ENCODE measurements at regions not wholly inside any gene's neighbourhood (a gene's known extent, or its start where the extent isn't known, plus 50 kb on each side); places are given as distances from the start of the nearest gene placed in this dataset.
"Not testable (repeated sequence)": the region's sequence is repeated elsewhere in the genome, so short reads cannot be mapped to it uniquely, and the experiment has no call there.

DNA sequence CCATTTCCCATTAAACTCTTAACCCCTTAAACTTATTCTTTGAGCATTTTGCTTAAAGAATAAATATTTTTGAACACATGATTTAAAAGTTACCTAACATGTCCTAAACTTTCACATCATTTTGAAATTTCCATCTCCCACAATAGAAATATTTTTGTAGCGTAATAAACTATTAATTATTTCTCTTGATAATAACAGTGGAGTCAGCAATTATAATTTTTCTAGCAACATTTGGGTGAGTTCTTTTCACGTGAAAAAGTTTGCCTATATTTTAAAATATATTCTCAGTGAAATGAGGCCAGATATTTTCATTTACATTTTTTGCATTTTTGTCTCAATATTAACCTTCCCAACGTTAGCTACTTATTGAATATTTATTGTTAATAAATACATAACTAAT is 320.4 kb upstream of the CRIM1 start:
- DNase-seq = no peak

DNA sequence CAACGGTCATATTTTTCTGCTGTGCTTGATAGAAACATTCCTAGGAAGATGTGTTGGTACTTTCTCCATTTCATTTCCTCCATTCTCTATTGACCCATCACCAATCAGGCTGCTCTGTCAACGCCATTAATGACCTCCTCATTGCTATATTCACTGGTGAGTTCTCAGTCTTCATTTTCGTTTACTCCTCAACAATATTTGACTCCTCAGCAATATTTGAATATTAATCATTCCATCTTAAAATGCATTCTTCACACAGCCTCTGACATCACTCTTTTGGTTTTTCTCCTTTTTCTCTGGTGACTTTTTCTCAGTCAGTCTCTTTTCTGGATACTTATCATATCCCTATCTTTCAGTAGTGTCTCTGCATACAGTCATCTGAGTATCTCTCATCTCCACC is 323.5 kb upstream of the CRIM1 start:
- no peak for DNase-seq

GRCh38 chr2:36031471-36031870 is 324.1 kb upstream of the CRIM1 start:
- no peak for DNase-seq

DNA sequence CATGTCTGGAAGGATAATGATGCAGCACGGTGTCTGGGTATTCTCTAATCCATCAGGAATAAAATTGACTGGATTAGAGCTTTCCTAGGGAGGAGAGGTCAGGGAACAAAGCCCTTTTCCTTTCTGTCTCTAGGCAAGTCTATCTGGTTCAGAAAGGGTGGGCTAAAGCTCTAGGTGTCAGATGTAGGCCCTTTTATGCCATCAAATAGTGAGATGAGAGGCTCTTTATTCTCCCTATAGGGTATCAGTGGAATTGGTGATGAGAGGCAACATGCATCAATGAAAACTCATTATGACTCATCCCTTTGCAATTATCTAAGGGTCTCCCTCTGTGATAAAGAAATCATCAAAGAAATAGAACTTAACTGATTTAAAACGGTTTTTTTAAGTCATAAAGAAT is 328.0 kb upstream of the CRIM1 start:
- DNase-seq = no peak

DNA sequence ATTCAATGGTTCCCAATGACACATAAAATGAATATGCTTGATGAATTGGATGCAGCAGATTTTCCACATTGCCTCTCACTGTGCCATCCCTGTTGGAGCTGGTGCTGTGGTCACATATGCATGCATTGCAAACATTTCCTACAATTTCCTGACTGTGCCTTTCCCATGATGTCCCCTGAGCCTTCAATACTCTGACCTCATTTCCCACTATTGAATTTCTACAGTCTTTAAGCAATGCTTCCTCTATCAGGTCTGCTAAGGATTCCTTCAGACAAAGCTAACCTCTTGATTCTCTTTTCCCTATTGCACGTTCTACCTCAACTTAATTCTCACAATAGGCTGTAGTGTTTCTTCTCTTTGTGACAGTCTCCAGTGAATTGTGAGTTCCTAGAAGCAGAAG is 342.5 kb upstream of the CRIM1 start:
- no peak for DNase-seq

- no peak for DNase-seq
Measured at GRCh38 chr2:36006444-36006843, 349.1 kb upstream of the CRIM1 start.

DNA sequence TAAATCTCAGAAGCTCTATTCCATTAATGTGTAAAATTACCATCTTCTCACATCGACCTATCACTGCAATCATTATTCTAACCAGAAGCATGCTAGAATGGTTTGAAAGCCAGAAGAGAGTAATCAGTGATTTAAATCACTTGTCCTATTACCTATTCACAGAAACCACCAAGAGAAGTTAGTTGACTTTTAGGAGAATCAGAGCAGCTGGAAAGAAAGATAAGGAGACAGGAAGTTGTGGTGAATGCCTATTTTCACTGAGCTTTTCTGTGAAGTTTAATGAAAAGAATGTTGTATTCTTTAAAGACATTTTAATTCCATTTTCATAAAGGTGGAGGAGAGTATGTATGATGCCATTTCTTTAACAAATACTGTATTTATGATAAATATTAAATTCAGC is 352.6 kb upstream of the CRIM1 start:
- DNase-seq = no peak

- DNase-seq = no peak
Measured at GRCh38 chr2:35997488-35997887, 358.1 kb upstream of the CRIM1 start.

DNA sequence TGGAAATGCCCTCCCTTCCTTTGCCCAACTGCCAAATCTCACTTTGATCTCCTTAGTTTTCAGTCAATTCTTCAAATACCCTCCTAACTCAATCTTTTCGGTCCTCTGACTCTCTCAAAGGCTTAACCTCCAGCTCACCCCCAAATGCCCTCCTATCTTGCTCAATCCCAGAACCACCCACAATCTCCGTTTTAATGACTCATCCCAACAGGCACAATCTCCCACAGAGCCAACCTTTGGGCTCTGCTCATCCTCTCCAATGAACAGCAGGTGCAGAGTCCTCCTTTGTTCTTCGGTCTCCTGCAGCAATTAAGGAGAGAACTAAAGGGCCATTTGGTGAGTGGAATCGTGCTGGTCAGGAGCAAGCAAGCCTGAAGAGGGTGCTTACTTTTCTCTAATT is 366.1 kb upstream of the CRIM1 start:
- DNase-seq = no peak

- no peak for DNase-seq
Measured at GRCh38 chr2:35989040-35989439, 366.5 kb upstream of the CRIM1 start.

DNA sequence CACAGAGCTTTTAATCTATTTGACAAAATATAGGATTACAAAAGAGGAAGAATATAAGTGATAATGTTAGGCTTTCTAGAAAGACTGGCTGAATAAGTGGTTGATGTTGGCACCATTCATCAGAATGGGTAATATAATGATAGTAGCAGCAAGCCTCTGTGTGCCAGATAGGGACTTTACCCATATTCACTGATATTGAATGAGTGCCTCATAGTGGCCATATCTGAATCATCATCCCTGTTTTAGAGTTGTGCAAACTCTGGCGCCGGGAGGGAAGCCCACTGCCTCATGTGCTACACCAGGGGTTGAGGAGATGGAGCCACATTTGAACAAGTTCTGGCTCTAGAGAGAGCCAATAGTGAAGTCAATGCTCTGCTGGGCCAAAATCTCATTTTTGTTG is 368.7 kb upstream of the CRIM1 start:
- no peak for DNase-seq

DNA sequence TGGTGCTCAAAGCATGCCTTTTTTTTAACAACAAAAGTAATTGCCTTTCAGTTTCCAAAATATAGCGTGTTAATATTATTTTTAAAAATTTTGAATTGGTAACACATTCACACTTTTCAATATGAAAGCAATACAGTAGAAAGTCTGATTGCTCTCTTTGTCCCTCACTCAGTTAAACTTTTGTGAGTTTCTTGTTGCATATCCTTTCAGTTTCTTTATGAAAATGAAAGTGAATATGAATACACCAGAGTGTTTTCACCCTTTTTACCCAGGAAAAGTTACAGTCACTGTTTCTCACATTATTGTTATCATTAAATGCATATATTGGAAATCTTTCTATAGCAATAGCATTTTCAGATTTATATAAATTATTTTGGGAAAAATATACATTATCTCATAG is 377.4 kb upstream of the CRIM1 start:
- DNase-seq = no peak

DNA sequence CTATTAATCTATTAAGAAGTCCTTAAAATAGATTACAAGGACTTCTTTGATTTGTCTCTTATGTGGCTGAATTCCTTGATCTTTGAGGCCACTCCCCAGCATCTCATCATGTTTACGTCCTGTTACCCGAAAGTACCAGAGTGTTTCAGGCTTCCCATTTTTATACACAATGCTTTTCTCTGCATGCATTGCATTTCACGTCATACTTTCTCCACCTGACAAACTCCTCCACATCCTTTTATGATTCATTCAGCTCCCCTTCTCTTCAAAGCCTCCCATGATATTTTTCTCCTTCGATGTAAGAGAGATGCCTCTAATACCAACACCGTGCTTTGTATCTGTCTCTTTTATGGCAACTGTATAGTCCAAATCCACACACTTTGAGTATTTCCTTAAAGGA is 379.0 kb upstream of the CRIM1 start:
- no peak for DNase-seq

- no peak for DNase-seq
Measured at GRCh38 chr2:35973737-35974132, 381.8 kb upstream of the CRIM1 start.

GRCh38 chr2:35973132-35973736 is 382.3 kb upstream of the CRIM1 start:
- no peak for DNase-seq

DNA sequence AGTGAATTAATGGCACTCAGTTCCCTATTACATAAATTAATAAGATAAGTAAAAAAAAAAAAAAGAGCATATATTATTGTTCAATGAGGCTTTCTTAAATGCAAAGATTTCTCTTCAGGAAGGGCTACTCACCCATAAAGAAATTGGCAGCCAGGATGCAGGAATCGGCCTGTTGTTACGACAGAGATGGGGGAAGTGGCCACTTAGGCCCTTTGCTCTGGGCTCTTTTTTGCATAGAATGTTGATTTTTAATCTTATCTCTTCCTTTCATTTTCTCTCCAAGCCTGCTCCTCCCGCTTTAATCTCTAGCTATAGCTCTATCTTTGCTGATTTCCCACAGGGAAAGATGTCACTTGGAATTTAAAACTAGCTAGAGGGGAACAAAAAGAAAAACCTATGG is 391.8 kb upstream of the CRIM1 start:
- DNase-seq = no peak

GRCh38 chr2:35963357-35963756 is 392.2 kb upstream of the CRIM1 start:
- no peak for DNase-seq

DNA sequence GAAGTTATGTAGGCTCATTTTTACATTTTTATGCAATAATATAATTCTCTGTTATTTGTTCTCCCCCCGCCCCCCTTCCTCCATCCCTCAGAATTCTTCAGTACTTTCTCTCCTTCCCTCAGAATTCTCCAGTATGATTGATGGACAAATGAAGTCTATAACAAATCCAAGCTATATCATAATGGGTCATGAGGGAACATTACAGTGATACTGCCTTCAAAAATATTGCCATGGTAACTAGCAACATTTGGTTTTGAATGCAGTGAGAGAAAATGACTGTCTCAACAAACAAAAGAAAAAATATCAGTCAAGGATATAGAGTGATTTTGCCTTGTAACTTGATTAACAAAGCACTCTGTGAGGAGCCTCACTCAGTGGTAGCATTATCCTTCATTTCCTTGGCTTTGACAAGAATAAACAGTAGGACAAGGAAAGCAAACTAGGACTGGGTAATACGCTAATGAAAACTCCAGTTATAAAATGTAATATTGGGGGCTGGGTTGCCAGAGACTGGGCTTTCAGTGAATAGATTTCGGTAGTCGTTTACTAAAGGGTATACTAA is 392.9 kb upstream of the CRIM1 start:
- no peak for DNase-seq

- DNase-seq = no peak
Measured at GRCh38 chr2:35960596-35960995, 395.0 kb upstream of the CRIM1 start.

GRCh38 chr2:35957053-35957452 is 398.5 kb upstream of the CRIM1 start:
- not testable (repeated sequence) for DNase-seq

DNA sequence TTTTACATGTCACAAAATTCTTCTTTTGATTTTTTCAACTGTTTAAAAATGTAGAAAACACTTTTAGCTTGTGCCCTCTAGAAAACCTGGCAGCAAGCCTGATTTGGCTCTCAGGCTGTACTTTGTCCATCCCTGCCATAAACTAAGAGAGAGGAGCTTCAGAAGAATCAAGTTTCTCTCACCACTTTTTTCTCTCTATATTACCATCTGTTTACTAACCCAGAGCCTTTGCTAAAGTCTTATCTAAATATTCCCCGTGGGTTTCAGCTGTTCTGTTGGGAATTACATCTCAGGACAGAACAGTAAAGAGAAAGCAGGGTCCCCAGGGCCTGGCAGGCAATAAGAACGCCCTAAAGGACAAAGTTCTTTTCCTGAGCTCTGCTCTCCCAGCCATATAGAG is 409.1 kb upstream of the CRIM1 start:
- no peak for DNase-seq

- DNase-seq = no peak
Measured at GRCh38 chr2:35938838-35939237, 416.7 kb upstream of the CRIM1 start.

DNA sequence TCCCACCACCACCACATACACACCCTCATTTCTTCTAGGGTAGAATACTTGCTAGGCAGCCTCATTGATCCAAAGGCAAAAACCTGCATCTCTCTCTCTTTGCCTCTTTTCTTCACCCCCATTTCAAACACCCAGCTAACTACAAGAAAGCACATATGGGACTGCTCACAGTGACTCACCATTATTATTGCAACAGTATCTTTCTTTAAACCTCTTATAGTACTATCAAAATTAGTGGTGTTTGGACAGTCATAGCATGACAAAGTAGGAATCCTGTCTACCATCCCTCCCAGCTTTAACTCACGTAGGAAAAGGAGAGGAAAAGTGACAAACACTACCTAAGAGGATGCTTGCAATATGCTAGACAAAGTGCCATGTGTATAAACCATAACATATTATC is 422.5 kb upstream of the CRIM1 start:
- no peak for DNase-seq

DNA sequence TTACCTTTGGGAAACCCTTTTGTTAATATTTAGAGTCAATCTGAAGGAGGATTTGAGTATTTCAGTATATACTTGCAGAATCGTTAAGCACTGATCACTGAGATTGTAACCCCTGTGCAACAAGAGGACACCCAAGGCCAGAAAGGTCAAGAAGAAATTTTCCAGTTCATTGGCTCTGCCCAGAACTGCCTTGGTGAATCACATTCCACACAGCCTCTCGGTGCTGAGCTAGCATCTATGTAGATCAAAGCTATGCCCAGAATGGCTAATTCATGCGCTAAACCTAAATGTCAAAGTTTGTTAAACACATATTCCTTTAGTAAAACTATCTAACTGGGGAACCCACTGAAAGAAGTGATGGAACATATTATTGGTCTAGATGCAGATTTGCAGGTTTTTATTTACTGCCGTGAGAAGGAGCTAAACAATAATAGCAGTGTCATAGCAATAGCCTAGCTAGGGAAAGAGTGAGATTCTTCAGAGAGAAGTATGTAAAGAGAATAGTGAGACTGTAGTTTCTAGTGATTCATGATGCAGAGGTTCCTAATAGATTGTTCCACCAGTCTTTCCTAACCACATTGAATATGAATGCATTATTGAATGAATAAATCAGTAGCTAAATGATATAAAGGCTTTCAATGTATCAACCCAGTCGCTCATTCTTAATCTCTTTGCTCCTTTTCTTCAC is 423.2 kb upstream of the CRIM1 start:
- DNase-seq = no peak

DNA sequence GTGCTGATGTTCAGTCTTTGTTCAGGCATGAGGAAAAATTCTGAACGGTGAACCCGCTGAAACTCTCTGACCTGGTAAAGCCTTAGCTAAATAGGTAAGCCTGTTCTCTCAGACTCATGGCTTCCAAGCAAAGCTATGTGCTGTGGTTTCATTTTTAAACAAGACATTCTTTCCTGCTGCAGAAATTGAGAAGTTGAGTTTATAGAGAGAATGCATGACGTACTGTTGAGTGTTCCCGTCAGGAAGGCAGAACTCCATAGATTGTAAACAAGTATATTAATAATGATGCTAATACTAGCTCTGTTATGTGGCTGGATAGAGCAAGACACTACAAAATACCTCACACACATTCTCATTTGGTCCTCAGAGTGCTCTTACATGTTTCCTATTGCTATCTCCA is 424.0 kb upstream of the CRIM1 start:
- no peak for DNase-seq

Data from NCI-H2029 treated with DMSO at 0.1 percent for 48 hours (cell line).